HG03558 (cell line): ENCODE measurements at regions not wholly inside any gene's neighbourhood (a gene's known extent, or its start where the extent isn't known, plus 50 kb on each side); places are given as distances from the start of the nearest gene placed in this dataset.
A peak's percentile ranks its signal among the peaks of the same experiment; 100 is the strongest.
"Not testable (repeated sequence)": the region's sequence is repeated elsewhere in the genome, so short reads cannot be mapped to it uniquely, and the experiment has no call there.

Experiments used
- ATAC-seq: cut with Tn5 transposase; IDR thresholded peaks from one replicate; pipeline ENCODE4 v1.9.1; 2021; ENCODE audit warnings: moderate number of reproducible peaks; ENCODE audit not compliant: unreplicated experiment; ENCODE audit errors: extremely low read depth

DNA sequence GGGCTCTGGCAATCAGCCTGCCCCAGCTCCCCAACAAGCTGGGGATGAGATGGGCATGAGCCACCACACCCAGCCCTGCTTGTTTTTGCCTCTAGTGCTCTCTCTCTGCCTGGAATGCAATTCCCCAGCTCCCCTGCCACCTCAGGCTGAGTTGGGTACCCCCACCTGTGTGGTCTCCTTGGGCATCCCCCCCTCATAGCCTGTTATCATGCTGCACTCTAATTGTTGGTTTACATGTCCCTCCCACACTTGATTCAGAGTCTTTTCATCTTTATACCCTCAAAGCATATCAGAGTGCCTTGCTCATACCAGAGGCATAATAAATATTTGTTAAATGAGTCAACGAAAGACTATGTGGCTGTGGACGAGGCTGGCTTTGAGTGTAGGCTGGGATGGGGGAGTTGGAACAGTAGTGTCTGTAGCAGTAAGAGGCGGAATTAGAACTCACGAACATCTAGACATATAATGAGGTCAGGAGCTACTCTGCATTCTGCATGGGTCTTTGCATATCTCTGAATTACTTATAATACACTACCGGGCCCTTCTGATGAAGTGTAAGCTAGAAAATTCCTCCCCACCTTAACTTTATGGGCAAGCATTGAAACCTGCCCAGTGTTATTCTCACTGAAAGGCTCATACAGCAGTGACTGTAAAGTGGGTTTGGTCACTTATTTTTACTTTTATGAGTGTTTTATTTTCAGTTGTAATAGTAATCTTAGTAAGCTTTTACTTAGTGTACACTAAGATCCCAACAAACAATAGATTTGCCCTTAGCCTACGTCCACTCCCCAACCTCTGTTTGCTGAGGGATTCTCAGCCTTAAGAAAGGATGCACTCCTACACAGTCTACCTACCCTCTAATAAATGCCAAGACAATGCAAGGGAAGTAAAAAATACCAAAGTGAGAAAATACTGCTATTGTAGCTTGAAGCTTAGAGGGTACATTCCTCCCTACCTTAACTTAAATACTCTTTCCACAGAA is 58.7 kb downstream of the EDN1 start:
- ATAC-seq = no peak

DNA sequence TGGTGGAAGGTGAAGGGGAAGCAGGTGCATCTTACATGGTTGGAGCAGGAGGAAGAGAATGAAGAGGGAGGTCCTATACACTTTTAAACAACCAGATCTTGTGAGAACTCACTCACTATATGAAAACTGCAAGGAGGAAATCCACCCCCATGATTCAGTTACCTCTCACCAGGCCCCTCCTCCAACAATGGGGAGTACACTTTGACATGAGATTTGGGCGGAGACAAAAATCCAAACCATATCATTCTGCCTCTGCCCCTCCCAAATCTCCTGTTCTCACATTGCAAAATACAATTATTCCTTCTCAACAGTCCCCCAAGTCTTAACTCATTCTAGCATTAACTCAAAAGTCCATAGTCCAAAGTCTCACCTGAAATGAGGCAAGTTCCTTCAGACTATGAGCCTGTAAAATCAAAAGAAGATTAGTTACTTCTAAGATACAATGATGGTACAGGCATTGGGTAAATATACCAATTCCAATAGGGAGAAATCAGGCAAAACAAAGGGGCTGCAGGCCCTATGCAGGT is 60.5 kb downstream of the EDN1 start:
- ATAC-seq = no peak

DNA sequence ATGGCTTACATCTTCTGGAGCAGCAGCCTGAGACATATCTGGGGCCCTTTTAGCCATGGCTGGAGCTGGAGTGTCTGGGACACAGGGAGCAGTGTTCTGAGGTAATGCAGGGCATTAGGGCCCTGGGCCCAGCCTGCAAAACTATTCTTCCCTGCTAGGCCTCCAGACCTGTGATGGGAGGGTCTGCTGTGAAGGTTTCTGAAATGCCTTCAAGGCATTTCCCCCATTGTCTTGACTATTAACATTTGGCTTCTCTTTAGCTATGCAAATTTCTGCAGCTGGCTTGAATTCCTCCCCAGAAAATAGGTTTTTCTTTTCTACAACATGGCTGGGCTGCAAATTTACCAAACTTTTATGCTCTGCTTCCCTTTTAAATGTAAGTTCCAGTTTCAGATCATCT is 61.5 kb downstream of the EDN1 start:
- ATAC-seq = no peak

DNA sequence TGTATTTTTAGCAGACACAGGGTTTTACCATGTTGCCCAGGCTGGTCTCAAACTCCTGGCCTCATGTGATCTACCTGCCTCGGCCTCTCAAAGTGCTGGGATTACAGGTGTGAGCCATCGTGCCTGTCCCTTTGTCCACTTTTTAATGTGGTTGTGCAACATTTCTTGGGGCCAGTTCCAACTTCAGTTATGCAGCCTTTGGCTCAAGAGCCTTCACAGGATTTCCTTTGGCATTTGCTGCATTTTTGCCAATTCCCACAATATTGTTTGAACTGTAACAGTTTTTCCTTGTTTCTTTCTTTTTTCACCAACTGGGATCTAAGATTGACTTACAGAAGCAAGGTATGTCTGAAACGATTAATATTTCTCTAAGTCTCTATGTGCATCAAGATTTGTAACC is 63.6 kb downstream of the EDN1 start:
- ATAC-seq = no peak

DNA sequence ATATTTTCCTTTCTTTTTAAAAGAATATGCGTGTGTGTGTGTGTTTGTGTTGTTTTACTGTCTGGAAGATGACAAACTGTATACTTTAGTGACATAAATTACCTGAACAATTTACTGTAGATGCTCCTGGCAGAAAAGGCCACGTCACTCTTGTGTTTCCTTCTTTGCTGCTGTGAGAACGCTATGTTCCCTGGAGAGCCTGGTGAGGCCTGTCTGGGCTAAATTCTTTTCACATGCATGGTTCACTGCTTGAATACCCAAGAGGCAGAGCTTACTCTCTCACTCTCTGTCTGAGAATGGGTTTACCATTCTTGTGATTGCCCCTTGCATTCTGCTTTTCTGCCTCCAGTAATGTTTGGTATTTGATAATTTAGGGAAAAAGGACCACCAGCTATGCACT is 64.3 kb downstream of the EDN1 start:
- no peak for ATAC-seq

DNA sequence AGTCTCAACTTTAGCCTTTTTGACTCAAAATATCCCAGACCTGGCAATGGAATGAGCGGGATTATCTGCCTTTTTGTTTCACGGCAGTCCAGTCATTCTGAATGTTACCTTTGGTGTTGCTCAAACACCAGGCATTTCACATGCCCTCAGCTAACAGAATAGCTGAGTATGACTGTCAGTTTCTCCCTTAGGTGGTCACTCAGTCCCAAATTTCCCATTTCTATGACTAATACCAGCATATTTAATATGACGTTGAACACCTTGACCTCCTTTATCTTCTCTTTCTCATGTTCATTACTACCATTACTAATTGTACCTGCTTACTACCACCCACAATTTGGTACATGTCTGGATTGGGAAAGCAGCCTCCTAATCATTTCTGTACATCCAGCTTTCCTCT is 65.2 kb downstream of the EDN1 start:
- no peak for ATAC-seq

DNA sequence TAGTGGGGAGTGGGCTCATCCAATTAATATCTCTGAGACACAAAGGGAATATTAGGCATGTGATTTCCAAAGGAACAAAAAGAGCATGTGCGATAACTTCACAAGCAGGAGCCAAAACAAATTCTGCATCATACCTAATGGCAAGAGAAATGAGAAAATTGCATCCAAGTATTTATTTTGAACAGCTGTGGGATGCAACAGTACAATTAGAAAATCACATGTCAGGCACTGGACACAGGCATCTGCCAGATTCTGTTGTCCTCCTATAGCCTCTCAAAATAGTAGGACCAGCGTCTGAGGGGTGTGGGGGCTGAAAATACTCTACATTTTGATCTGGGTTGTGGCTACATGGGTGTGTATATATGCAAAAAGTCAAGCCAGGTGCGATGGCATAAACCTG is 66.3 kb downstream of the EDN1 start:
- no peak for ATAC-seq

DNA sequence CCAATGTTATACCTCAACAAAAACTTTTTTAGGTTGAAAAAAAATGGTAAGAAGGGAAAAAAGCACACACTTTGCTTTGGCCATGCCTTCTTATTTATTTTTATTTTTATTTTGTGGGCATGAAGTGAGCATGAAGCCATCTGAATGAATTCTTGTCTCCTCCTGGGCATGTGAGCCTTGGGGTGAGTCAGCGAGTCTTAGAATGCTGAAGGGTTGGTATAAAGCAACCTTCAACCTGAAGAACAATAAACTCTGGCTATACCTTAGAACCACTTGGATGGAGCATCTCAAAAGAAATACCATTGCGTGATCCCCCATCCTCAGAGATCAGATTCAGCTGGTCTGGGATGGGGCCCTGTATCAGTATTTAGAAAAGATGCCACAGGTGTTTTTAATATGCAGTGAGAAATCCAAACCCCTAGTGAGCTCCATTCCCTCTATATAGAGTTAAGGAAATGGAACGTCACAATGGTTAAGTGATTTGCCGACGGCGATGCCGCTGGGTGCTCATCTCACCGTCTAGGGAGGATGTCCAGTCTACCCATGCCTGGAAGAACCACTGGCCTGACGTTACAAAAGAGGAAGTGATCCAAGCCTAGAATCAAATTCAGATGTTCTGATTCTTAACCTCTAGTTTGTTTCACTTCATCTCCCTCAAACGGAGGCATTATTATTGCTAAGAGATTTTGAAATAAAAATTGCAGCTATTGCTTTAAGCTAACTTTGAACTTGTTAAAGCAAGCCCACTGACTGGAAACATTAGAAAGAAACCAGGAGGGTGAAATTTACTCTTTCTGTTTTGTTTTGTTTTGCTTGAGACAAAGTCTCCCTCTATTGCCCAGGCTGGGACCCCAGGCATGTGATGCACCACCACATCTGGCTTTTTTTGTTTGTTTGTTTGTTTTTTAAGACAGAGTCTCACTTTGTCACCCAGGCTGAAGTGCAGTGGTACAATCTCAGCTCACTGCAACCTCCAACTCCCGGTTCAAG is 67.1 kb downstream of the EDN1 start:
- ATAC-seq = peak; percentile 64

DNA sequence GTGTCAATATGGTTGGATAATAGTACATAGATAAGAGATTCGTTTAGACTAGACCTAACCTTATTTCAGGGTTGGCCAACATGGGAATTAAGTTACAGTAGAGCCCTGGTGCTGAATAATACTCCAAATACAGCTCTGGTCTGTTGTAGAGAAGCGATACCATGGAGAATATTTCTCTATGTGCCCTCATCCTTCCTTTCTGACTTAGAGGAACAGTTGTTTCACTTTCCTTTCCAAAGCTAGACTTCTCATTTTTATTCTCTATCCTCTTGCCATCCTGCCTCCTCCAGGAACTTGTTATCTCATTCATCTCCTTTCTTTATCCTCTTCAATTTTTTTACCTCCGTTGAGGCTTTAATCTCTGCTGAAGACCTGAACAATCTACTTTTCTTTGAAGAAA is 68.9 kb downstream of the EDN1 start:
- ATAC-seq = no peak

DNA sequence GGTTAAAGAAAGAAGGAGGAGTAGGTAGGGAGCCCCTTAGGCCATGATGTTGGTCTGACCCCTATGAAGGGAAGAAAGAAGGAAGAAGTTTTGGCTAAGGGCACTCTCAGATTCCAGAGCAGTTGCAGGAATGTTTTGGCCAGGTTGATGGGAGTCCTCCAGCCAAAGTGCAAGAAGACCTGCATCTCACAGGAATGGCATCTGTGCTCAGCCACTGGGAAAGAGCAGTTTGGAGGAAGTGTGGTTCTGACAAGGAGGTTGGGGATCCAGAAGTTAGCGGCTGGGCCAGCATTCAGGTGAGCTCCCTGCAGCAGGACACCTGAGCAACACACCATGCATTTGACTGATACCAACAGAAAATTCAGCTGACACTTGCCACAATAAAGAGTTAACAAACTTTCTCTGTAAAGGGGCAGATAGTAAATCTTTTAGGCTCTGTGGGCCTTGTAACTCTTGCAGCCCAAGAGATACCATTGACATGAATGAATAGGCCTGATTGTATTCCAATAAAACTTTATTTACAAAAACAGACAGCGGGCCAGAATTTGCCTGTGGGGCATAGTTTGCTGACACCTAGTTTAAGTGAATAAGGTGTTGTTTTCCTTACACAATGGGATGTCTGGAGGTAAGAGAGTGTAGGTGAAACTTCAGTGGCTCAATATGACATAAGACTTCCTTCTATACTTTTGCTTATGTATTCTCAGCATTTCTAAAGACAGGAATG is 71.0 kb downstream of the EDN1 start:
- ATAC-seq = no peak

DNA sequence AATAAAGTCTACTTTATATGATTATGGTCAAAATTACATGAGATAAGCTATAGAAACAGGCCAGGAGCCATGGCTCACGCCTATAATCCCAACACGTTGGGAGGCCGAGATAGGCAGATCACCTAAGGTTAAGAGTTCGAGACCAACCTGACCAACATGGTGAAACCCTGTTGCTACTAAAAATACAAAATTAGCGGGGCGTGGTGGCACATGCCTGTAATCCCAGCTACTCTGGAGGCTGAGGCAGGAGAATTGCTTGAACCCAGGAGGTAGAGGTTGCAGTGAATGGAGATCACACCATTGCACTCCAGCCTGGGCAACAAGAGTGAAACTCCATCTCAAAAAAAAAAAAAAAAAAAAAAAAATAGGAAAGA is 73.1 kb downstream of the EDN1 start:
- ATAC-seq = not testable (repeated sequence)

DNA sequence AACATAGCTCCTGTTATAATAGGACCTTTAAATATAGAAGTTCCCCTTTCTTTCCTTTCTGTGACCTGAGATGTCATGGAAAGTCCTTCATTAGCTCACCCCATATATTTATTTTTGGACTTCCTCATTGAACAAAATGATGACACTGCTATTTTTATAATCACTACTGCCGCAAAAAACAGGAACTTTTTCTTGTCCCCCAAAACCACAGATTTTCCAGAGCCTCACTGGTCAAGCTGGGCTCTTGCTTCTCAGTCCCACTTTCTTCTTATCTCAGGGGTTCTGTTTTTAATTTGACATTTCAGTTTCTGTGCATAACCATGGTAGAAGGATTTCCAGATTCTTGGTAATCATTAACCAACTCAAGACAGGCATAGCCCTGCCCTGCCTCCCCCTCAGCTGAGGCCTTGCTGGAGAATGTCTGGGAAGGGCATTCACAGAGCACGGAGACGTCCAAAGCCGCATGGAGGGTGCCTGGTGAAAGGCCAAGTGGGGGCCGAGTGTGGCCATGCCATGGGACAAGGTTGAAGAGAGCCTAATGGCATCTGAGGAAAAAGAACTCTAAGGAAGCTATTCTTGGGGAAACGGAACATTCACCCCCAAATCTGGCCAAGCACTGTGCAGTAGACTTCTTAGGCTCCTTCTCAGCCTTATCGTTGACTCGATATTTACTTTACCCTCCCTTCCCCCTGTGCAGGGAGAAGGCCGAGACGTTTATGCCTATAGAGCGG is 73.7 kb downstream of the EDN1 start:
- ATAC-seq = peak; percentile 75

DNA sequence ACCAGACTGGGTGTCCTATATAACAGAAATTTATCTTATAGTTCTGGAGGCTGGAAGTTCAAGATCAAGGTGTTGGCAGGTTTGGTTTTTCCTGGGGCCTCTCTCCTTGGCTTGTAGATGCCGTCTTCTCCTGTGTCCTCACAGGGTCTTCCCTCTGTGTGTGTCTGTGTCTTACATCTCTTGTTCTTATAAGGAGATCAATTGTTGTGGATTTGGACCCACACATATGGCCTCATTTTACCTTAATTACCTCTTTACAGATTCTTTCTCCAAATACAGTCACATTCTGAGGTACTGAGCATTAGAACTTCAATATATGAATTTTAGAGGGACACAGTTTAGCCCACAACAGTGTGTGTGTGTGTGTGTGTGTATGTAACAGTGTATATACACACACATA is 74.5 kb downstream of the EDN1 start:
- ATAC-seq = no peak

DNA sequence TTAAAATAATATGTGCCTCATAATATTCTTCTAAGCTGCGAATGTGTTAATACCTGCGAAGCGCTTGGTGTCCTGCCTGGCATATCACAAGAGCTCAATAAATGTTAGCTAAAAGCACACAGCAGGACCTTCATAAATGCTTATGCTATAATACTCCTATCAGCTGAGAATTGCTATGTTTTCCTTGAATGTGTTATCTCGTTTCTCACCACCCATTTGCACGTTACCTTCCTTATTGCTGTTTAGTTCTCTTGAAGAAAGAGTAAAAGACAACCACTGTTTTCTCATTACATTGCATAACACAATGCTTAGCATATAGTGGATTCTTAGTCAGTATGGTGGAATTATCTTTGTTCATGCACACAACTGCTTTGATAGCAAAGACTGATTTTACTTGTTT is 76.6 kb downstream of the EDN1 start:
- no peak for ATAC-seq

DNA sequence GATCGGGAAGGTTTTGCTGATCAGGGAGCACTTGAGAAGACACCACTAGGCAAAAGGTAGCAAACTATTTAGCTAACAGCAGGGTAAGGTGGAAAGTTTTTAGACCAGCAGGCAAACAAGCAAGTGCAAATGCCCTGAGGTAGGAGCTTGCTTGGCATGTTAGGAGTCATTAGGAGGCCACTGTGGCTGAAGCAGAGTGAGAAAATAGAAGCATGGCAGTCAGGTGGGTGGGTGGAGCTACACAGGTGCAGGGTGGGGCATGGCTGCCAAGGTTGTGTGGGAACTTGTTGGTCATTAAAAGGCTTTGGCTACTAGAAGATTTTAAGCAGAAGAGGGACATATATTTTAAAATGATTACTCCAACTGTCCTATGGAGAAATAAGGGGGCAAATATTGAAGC is 77.3 kb downstream of the EDN1 start:
- ATAC-seq = no peak

DNA sequence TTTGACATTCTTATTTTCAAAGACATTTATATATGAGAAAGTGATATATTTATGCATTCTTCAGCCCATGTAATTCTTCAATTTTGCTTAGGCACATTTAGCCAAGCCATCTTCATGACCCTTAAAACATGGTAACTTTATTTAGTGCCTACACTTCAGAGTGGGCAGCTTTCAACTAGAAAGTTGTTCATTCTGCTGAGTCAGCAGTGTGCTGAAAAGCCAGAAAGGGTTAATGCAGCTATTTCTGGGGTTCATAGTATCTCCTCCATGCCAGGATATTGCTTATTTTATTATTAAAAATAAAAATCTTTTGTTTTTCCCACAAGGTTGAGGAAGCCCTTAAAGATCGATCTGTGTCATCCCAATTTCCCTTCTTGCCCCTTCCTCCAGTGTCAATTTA is 79.2 kb downstream of the EDN1 start:
- ATAC-seq = no peak

DNA sequence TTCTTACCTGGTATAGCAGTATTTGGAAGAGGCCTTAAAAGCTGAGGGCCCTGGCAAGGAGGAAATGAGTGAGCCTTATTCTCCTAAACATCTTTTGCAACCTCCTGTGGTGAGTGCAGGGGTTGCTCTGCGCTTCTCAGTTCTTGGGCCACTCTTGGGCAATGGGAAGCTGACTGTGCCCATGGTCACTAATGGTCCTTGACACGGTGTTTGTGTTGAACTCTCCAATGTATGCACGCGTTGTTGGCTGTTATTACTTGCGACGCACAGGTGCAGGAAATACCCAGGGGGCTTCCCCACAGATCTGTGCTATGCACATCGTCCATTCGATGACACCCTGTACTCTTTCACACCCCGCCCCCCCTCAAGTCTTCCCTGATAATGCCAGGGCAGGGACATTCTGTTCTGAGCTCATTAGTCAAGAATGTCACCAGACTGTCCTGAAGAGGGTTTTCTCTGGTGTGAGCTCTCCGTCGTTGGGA is 79.7 kb downstream of the EDN1 start:
- ATAC-seq = peak; percentile 53

DNA sequence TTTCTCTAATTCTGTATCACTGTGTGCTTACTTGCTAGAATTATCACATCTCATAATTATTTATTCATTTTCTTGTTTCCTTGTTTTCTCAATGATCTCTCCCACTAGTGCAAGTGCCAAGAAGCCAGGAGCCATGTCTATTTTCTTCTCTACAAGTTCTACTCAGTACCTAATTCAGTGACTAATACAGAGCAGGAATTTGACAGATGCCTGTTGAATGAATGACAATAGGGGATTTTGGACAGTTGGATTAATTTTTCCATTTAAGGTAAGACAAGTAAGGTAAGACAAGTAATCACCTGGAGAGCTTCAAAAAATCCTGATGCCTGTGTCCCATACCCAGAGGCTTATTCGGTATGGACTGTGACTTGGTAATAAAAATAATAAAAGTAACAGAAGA is 81.0 kb downstream of the EDN1 start:
- no peak for ATAC-seq

DNA sequence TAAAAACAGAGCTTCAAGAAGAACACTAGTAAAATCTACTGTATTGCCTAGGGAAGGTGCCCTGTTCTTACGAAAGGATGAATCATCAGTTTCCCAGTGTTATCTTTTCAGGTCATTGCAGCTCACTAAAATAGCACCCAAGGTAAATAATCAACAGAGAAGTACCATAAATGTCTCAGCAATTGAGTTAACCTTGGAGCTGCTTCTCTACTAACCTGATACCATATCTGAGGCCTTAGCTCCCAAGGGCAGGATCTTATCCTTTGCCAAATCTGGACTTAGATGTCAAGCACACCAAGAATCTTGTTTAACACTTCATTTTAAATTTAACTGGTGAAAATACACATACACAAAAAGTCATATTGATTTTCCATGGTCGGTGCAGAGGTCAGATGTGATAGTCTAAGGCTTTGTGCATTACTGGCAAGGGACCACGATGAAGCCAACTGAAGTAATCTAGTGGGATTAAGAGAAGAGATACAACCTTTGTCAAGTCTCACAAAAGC is 81.5 kb downstream of the EDN1 start:
- ATAC-seq = peak; percentile 29
